IPS-18a (cell line): ENCODE measurements at regions not wholly inside any gene's neighbourhood (a gene's known extent, or its start where the extent isn't known, plus 50 kb on each side); places are given as distances from the start of the nearest gene placed in this dataset.

Experiments
- H3K27ac ChIP-seq: one replicate; pipeline ENCODE4 v1.5.1; 2013; ENCODE audit warnings: low read length
- H3K27me3 ChIP-seq: one replicate; pipeline ENCODE4 v1.6.1; 2013; ENCODE audit warnings: mild to moderate bottlenecking, low read length; ENCODE audit not compliant: control insufficient read depth, insufficient read depth
- H3K36me3 ChIP-seq: one replicate; pipeline ENCODE4 v1.6.1; 2013; ENCODE audit warnings: low read depth, low read length; ENCODE audit not compliant: control insufficient read depth
- H3K4me1 ChIP-seq: one replicate; pipeline ENCODE4 v1.6.1; 2013; ENCODE audit warnings: low read depth, low read length; ENCODE audit not compliant: control insufficient read depth
- H3K4me3 ChIP-seq: one replicate; pipeline ENCODE4 v1.5.1; 2013; ENCODE audit warnings: low read length
- H3K9ac ChIP-seq: one replicate; pipeline ENCODE4 v1.6.1; 2013; ENCODE audit warnings: mild to moderate bottlenecking, low read length, moderate library complexity
- H3K9me3 ChIP-seq: one replicate; pipeline ENCODE4 v1.6.1; 2013; ENCODE audit warnings: low read depth, low read length; ENCODE audit not compliant: control insufficient read depth

DNA sequence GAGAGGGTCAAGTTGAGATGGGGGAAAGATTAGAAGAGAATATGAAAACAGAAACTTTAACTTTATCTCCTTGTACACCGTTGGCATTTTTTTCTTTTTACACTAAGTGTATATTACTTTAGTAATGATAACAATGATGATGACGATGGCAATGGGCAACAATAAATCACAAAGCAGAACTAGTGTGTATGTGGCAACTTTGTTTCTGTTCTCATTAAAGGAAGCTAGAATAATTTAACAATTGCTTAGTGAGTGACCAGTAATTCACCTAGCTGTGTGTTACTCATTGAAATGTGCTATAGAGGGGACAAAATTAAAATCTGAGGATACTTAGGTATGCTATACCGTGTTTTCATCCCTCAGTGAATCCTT lies 318.5 kb upstream of the TBL1XR1 start:
- no peaks in the 10 kb centered on the region for H3K27me3 ChIP-seq
- H3K36me3 ChIP-seq, result no peaks in the 10 kb centered on the region
- no peak overlapping the region for H3K27ac ChIP-seq
- no peak overlapping the region for H3K9ac ChIP-seq
- no peak overlapping the region for H3K4me3 ChIP-seq
- peaks cover 4% of the 10 kb centered on the region for H3K4me1 ChIP-seq
- no peaks in the 10 kb centered on the region for H3K9me3 ChIP-seq

DNA sequence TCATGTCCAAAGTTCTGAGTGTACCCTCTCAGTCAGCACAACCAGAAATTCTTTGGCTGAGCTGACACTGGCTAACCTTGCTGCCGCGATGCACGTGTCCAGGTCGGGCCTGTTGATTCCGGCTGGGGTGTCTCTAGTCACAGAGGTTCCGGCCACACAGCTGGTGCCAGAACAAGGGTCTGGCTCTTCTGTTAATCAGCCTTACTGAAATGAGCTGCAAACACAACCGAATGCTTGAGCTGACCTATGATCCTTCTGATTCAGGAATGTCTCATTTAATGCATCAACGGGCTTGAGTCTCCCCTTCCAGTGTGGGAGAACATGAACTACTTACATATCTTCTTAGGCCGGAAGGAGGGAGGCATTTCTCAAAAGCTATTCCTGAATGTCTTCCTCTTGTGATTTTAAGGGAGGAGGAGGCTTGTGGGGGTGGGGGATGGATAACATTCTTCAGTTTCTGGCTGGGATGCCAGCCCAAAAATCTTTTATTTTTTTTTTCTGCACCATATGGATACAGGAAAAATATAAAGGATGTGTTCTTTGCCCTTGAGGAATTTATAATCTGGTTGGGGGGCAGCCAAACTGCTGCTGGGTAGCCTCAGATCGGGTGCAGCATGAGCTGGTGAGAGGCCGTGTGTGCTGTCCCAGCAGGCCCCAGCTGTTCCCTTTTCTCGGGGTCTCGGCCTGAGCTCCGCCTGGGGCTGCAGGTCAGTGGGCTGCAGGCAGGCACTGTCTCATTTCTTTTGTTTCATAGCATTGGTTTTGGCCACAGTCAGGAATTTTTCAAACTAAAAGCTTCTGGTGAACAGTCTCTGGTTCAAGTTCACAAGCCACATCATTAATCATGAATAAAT lies 319.1 kb upstream of the TBL1XR1 start:
- peaks cover 6% of the 10 kb centered on the region for H3K4me1 ChIP-seq
- H3K9ac ChIP-seq, result no peak overlapping the region
- no peaks in the 10 kb centered on the region for H3K36me3 ChIP-seq
- no peak overlapping the region for H3K27ac ChIP-seq
- H3K27me3 ChIP-seq, result no peaks in the 10 kb centered on the region
- H3K4me3 ChIP-seq, result no peak overlapping the region
- H3K9me3 ChIP-seq, result no peaks in the 10 kb centered on the region

DNA sequence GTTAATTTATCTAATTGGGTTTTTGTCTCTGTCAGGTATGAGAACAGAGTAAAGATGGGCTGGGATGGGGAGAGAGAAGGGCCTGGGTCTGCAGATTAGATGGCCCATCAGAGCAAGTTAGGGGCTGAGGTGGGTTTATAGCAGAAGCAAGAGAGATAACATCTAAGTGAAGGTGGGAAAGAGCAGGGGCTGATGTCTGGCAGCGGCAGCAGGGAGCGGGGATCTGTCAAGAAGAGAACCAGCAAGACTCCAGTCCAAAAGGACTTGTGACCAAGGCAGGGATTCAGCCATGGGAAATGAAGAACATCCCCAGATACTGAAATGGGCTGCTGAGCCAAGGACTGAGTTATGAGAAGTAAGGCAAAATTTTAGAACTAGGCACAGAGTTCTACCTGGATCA lies 320.6 kb upstream of the TBL1XR1 start:
- Histone ChIP-seq H3K27me3 (no peaks in the 10 kb centered on the region), H3K9ac (no peak overlapping the region), H3K4me1 (peaks cover 12% of the 10 kb centered on the region), H3K4me3 (no peak overlapping the region), H3K27ac (no peak overlapping the region), H3K36me3 (no peaks in the 10 kb centered on the region), H3K9me3 (no peaks in the 10 kb centered on the region)

GRCh38 chr3:177519588-177519987 lies 322.3 kb upstream of the TBL1XR1 start:
- H3K27me3 ChIP-seq, result no peaks in the 10 kb centered on the region
- no peaks in the 10 kb centered on the region for H3K36me3 ChIP-seq
- no peaks in the 10 kb centered on the region for H3K9me3 ChIP-seq
- H3K27ac ChIP-seq, result no peak overlapping the region
- peaks cover 12% of the 10 kb centered on the region for H3K4me1 ChIP-seq
- H3K4me3 ChIP-seq, result no peak overlapping the region
- no peak overlapping the region for H3K9ac ChIP-seq

DNA sequence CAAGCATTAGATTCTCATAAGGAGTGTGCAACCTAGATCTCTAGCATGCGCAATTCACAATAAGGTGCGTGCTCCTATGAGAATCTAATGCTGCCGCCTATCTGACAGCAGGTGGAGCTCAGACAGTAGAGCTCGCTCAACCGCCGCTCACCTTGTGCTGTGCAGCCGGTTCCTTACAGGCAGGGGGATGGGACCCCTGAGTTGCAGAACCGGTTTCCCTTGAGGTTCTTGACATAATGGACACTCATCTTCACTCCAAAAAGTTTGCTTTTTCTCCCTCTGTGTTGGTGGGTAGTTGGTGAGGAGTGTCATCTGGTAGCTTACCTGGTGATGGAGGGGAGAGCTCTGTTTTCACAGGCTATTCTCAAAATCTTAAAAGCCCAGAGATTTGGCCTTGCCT lies 324.0 kb upstream of the TBL1XR1 start:
- Histone ChIP-seq H3K9me3 (no peaks in the 10 kb centered on the region), H3K27me3 (no peaks in the 10 kb centered on the region), H3K27ac (no peak overlapping the region), H3K36me3 (no peaks in the 10 kb centered on the region), H3K4me1 (peaks cover 11% of the 10 kb centered on the region), H3K4me3 (no peak overlapping the region), H3K9ac (no peak overlapping the region)

- no peaks in the 10 kb centered on the region for H3K9me3 ChIP-seq
- H3K4me1 ChIP-seq, result peaks cover 9% of the 10 kb centered on the region
- no peak overlapping the region for H3K27ac ChIP-seq
Measured at GRCh38 chr3:177522051-177522450, 324.8 kb upstream of the TBL1XR1 start.

GRCh38 chr3:177523067-177523675 lies 325.9 kb upstream of the TBL1XR1 start:
- H3K9ac ChIP-seq, result no peak overlapping the region
- H3K9me3 ChIP-seq, result no peaks in the 10 kb centered on the region
- no peak overlapping the region for H3K4me3 ChIP-seq
- peaks cover 9% of the 10 kb centered on the region for H3K4me1 ChIP-seq
- H3K27me3 ChIP-seq, result no peaks in the 10 kb centered on the region
- no peak overlapping the region for H3K27ac ChIP-seq
- H3K36me3 ChIP-seq, result no peaks in the 10 kb centered on the region

More at GRCh38 chr3:177522051-177522450, 324.8 kb upstream of the TBL1XR1 start:
- Histone ChIP-seq H3K36me3 (no peaks in the 10 kb centered on the region), H3K9ac (no peak overlapping the region), H3K4me3 (no peak overlapping the region), H3K27me3 (no peaks in the 10 kb centered on the region)

GRCh38 chr3:177523872-177524438 lies 326.7 kb upstream of the TBL1XR1 start:
- H3K36me3 ChIP-seq, result no peaks in the 10 kb centered on the region
- H3K27ac ChIP-seq, result no peak overlapping the region
- no peaks in the 10 kb centered on the region for H3K9me3 ChIP-seq
- H3K27me3 ChIP-seq, result no peaks in the 10 kb centered on the region
- no peak overlapping the region for H3K9ac ChIP-seq
- no peak overlapping the region for H3K4me3 ChIP-seq
- peaks cover 9% of the 10 kb centered on the region for H3K4me1 ChIP-seq

DNA sequence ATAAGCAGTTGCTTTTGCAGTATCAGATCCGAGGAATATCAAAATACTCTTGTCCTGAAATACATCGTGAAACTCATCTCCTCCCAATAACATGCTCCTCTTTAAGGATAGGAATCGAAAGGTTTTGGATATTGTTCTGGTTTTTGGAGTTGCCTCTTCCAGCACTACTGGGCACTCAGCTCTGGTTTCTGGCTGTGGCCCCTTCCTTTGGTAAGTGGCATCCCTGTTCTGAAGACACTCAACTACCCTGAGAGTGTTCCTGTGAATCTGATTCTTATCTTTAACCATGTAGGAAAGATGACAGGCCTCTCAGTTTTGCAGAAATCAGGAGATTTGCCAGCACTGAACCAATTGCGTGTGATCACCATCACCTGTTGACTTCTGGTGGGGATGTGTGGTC lies 327.5 kb upstream of the TBL1XR1 start:
- Histone ChIP-seq H3K4me1 (peaks cover 9% of the 10 kb centered on the region), H3K27me3 (no peaks in the 10 kb centered on the region), H3K36me3 (no peaks in the 10 kb centered on the region), H3K9ac (no peak overlapping the region), H3K9me3 (no peaks in the 10 kb centered on the region), H3K27ac (no peak overlapping the region), H3K4me3 (no peak overlapping the region)

GRCh38 chr3:177525414-177525813 lies 328.1 kb upstream of the TBL1XR1 start:
- Histone ChIP-seq H3K27me3 (no peaks in the 10 kb centered on the region), H3K4me1 (peaks cover 9% of the 10 kb centered on the region), H3K4me3 (no peak overlapping the region), H3K9ac (no peak overlapping the region), H3K36me3 (no peaks in the 10 kb centered on the region), H3K27ac (no peak overlapping the region), H3K9me3 (no peaks in the 10 kb centered on the region)

DNA sequence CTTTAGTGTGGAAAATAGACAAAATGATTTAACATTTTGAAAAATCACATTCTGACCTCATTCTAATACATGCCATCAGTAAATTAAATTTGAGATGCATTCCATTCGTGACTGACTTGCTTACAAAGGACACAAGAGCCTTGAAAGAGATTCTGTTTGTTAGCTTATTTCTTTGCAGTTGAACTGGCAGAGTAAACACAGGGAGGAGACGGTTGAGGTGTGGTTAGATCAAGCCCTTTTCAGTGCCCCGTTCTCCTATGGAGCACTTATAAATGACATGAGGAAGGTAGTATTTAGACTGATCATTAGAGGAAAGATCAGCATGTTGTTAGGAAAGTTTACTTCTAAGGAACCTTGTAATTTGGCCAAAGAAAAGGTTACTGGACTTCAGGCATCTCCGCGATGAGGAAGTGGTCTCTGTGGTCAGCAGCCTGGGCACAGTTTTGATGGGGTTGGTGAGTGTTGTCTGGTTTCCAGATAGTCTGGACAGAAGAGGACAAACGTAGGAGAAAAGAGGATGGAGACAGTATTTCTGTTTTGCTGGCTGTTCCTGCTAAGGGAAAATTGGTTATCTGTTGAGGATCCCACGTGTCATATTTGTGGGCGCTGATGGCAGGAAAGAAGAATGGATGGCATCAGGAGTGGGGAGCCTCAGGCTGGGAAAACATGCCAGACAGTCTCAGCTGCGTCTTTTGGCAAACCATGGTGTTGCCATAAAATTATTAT lies 328.9 kb upstream of the TBL1XR1 start:
- no peaks in the 10 kb centered on the region for H3K36me3 ChIP-seq
- no peaks in the 10 kb centered on the region for H3K27me3 ChIP-seq
- H3K27ac ChIP-seq, result no peak overlapping the region
- H3K9ac ChIP-seq, result no peak overlapping the region
- H3K4me1 ChIP-seq, result peaks cover 8% of the 10 kb centered on the region
- no peaks in the 10 kb centered on the region for H3K9me3 ChIP-seq
- no peak overlapping the region for H3K4me3 ChIP-seq
